Dermis microvascular lymphatic vessel endothelial cell (primary cell): ENCODE measurements at regions not wholly inside any gene's neighbourhood (a gene's known extent, or its start where the extent isn't known, plus 50 kb on each side); places are given as distances from the start of the nearest gene placed in this dataset.
"Not testable (repeated sequence)": the region's sequence is repeated elsewhere in the genome, so short reads cannot be mapped to it uniquely, and the experiment has no call there.

Experiments used
- DNase-seq, 2 donors: peaks; one replicate each; pipeline versions ENCODE4 v3.0.0 to v3.0.0-alpha.2; 2010; ENCODE audit warnings: low read depth in 2 of 2

- DNase-seq: no peak
These were observed 575.2 kb upstream of the ADGRB3 start for GRCh38 chr6:68059899-68060298.

- no peak for DNase-seq
These were observed 575.8 kb upstream of the ADGRB3 start for GRCh38 chr6:68059261-68059660.

GRCh38 chr6:68056596-68056995 is 578.5 kb upstream of the ADGRB3 start:
- not testable (repeated sequence) for DNase-seq

GRCh38 chr6:68054756-68055155 is 580.3 kb upstream of the ADGRB3 start:
- DNase-seq: no peak

- no peak for DNase-seq
These were observed 581.2 kb upstream of the ADGRB3 start for GRCh38 chr6:68053805-68054373.

GRCh38 chr6:68052234-68052633 is 582.8 kb upstream of the ADGRB3 start:
- DNase-seq: no peak

GRCh38 chr6:68049562-68049961 is 585.5 kb upstream of the ADGRB3 start:
- DNase-seq: no peak

GRCh38 chr6:68046756-68047155 is 588.3 kb upstream of the ADGRB3 start:
- no peak for DNase-seq

- no peak for DNase-seq
These were observed 588.8 kb upstream of the ADGRB3 start for GRCh38 chr6:68046302-68046701.

- no peak for DNase-seq
These were observed 589.9 kb upstream of the ADGRB3 start for GRCh38 chr6:68045193-68045592.

- no peak for DNase-seq
These were observed 590.8 kb upstream of the ADGRB3 start for GRCh38 chr6:68044264-68044663.

GRCh38 chr6:68043122-68043398 is 592.0 kb upstream of the ADGRB3 start:
- no peak for DNase-seq

GRCh38 chr6:68042339-68043121 is 592.6 kb upstream of the ADGRB3 start:
- DNase-seq: no peak

- DNase-seq: no peak
These were observed 594.3 kb upstream of the ADGRB3 start for GRCh38 chr6:68040780-68041179.

GRCh38 chr6:68040312-68040778 is 594.7 kb upstream of the ADGRB3 start:
- no peak for DNase-seq

- no peak for DNase-seq
These were observed 595.3 kb upstream of the ADGRB3 start for GRCh38 chr6:68039641-68040311.

- DNase-seq: no peak
These were observed 596.2 kb upstream of the ADGRB3 start for GRCh38 chr6:68038815-68039408.

- DNase-seq: no peak
These were observed 602.9 kb upstream of the ADGRB3 start for GRCh38 chr6:68032217-68032616.

- no peak for DNase-seq
These were observed 604.0 kb upstream of the ADGRB3 start for GRCh38 chr6:68031054-68031453.

- no peak for DNase-seq
These were observed 608.6 kb upstream of the ADGRB3 start for GRCh38 chr6:68026483-68026882.

- no peak for DNase-seq
These were observed 609.3 kb upstream of the ADGRB3 start for GRCh38 chr6:68025764-68026163.

- DNase-seq: no peak
These were observed 610.4 kb upstream of the ADGRB3 start for GRCh38 chr6:68024570-68025269.
